Mesendoderm (in vitro differentiated cells): ENCODE measurements at regions not wholly inside any gene's neighbourhood (a gene's known extent, or its start where the extent isn't known, plus 50 kb on each side); places are given as distances from the start of the nearest gene placed in this dataset.

ENCODE experiments used
- DNase-seq: peaks from one replicate; pipeline ENCODE4 v3.0.0; 2013
- H2AK5ac ChIP-seq: 2 replicates; pipeline ENCODE4 v1.6.1; 2013; ENCODE audit warnings: low read length, inconsistent platforms
- H2BK120ac ChIP-seq: 2 replicates; pipeline ENCODE4 v1.6.1; 2013; ENCODE audit warnings: low read depth, mild to moderate bottlenecking, low read length, moderate library complexity, mixed read lengths
- H2BK15ac ChIP-seq: replicated peaks from 2 replicates; pipeline ENCODE4 v1.6.1; 2013; ENCODE audit warnings: low read depth, mild to moderate bottlenecking, moderate library complexity
- H2BK5ac ChIP-seq: 2 replicates; pipeline ENCODE4 v1.6.1; 2013; ENCODE audit warnings: low read length, inconsistent platforms
- H3K18ac ChIP-seq: 2 replicates; pipeline ENCODE4 v1.6.1; 2013; ENCODE audit warnings: mild to moderate bottlenecking, low read length, mixed read lengths
- H3K23ac ChIP-seq: one replicate; pipeline ENCODE4 v1.6.1; 2013; ENCODE audit warnings: low read length
- H3K27ac ChIP-seq: 2 replicates; pipeline ENCODE4 v1.5.1; 2013; ENCODE audit warnings: low read depth, mild to moderate bottlenecking, inconsistent platforms, low read length, moderate library complexity
- H3K27me3 ChIP-seq: 2 replicates; pipeline ENCODE4 v1.6.1; 2013; ENCODE audit warnings: low read length, control low read depth, mild to moderate bottlenecking, inconsistent platforms; ENCODE audit not compliant: insufficient read depth, poor library complexity
- H3K36me3 ChIP-seq: 2 replicates; pipeline ENCODE4 v1.6.1; 2013; ENCODE audit warnings: low read length, inconsistent platforms; ENCODE audit not compliant: control insufficient read depth, insufficient read depth
- H3K4ac ChIP-seq: one replicate; pipeline ENCODE4 v1.6.1; 2013; ENCODE audit warnings: low read depth, mild to moderate bottlenecking, low read length, moderate library complexity
- H3K4me1 ChIP-seq: 2 replicates; pipeline ENCODE4 v1.6.1; 2013; ENCODE audit warnings: low read depth, low read length, inconsistent platforms; ENCODE audit not compliant: control insufficient read depth
- H3K4me2 ChIP-seq: 2 replicates; pipeline ENCODE4 v1.6.1; 2013; ENCODE audit warnings: low read length
- H3K4me3 ChIP-seq: 2 replicates; pipeline ENCODE4 v1.5.1; 2013; ENCODE audit warnings: mild to moderate bottlenecking, low read length
- H3K56ac ChIP-seq: one replicate; pipeline ENCODE4 v1.6.1; 2013; ENCODE audit warnings: low read length
- H3K79me1 ChIP-seq: 2 replicates; pipeline ENCODE4 v1.6.1; 2013; ENCODE audit warnings: low read length, inconsistent platforms
- H3K79me2 ChIP-seq: 2 replicates; pipeline ENCODE4 v1.6.1; 2013; ENCODE audit warnings: mild to moderate bottlenecking, low read length; ENCODE audit not compliant: control insufficient read depth, insufficient read depth
- H3K9ac ChIP-seq: 2 replicates; pipeline ENCODE4 v1.6.1; 2013; ENCODE audit warnings: low read length, inconsistent platforms
- H4K5ac ChIP-seq: one replicate; pipeline ENCODE4 v1.6.1; 2013; ENCODE audit warnings: low read length
- H4K8ac ChIP-seq: one replicate; pipeline ENCODE4 v1.6.1; 2013; ENCODE audit warnings: low read depth, mild to moderate bottlenecking, control low read depth, low read length, moderate library complexity
- WGBS: extraction: QIAGEN DNeasy Blood & Tissue Kit; methylation state at CpG from one replicate; pipeline ENCODE4 v1.1.7; 2013; ENCODE audit warnings: low lambda C conversion rate, missing lambda C conversion rate; ENCODE audit not compliant: insufficient coverage; ENCODE audit errors: extremely low coverage; 5-methylcytosine and 5-hydroxymethylcytosine counted together

- Histone ChIP-seq H3K4ac (no peak overlapping the region), H3K27me3 (no peaks in the 10 kb centered on the region), H3K18ac (no peak overlapping the region), H3K4me1 (no peaks in the 10 kb centered on the region), H3K79me2 (no peaks in the 10 kb centered on the region), H3K79me1 (no peaks in the 10 kb centered on the region), H3K23ac (no peak overlapping the region), H3K27ac (no peak overlapping the region), H3K4me2 (no peak overlapping the region), H3K9ac (no peak overlapping the region), H4K8ac (no peak overlapping the region), H4K5ac (no peak overlapping the region), H3K36me3 (no peaks in the 10 kb centered on the region), H2BK5ac (no peak overlapping the region), H2AK5ac (no peak overlapping the region), H3K56ac (no peak overlapping the region), H2BK15ac (no peak overlapping the region), H2BK120ac (no peak overlapping the region), H3K4me3 (no peak overlapping the region)
- DNase-seq, result no peak
- WGBS, result no CpG with 5 or more reads among the region's 13 CpGs
Measured at GRCh38 chr16:73526011-73526804, 478.3 kb upstream of the ZFHX3 start.

DNA sequence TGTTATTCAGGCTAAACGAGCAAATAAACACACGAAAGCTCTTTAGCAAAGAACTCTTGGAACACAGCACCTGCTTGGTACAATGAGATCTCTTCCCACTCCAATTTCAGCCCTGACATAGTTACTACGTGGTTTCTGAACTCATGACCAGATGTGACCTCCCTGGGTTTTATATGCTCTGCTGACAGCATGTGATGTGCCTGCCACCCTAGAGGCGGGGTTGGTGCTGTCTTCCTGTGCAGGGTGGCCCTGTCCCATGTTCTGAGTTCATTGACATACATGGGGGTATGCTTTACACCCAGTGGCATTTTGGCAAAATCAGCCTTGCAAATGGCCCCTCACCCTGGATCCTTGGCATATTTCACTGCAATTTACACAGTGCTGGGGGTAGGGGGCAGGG is 475.3 kb upstream of the ZFHX3 start:
- H3K27me3 ChIP-seq, result no peaks in the 10 kb centered on the region
- H3K4me3 ChIP-seq, result no peak overlapping the region
- no peak for DNase-seq
- H4K8ac ChIP-seq, result no peak overlapping the region
- no peak overlapping the region for H3K9ac ChIP-seq
- H2AK5ac ChIP-seq, result no peak overlapping the region
- no peaks in the 10 kb centered on the region for H3K36me3 ChIP-seq
- no CpG with 5 or more reads among the region's 4 CpGs for WGBS
- no peak overlapping the region for H2BK5ac ChIP-seq
- H3K79me1 ChIP-seq, result no peaks in the 10 kb centered on the region
- no peak overlapping the region for H4K5ac ChIP-seq
- no peaks in the 10 kb centered on the region for H3K79me2 ChIP-seq
- no peak overlapping the region for H3K23ac ChIP-seq
- no peak overlapping the region for H2BK120ac ChIP-seq
- no peak overlapping the region for H3K27ac ChIP-seq
- H3K4ac ChIP-seq, result no peak overlapping the region
- H3K4me2 ChIP-seq, result no peak overlapping the region
- H3K56ac ChIP-seq, result no peak overlapping the region
- H3K18ac ChIP-seq, result no peak overlapping the region
- H3K4me1 ChIP-seq, result no peaks in the 10 kb centered on the region
- no peak overlapping the region for H2BK15ac ChIP-seq

- Histone ChIP-seq H3K4me3 (no peak overlapping the region), H3K23ac (no peak overlapping the region), H2AK5ac (no peak overlapping the region)
Measured at GRCh38 chr16:73521499-73521898, 473.6 kb upstream of the ZFHX3 start.

GRCh38 chr16:73515616-73516015 is 467.7 kb upstream of the ZFHX3 start:
- H3K79me1 ChIP-seq, result no peaks in the 10 kb centered on the region
- no peaks in the 10 kb centered on the region for H3K36me3 ChIP-seq
- no peaks in the 10 kb centered on the region for H3K27me3 ChIP-seq
- no peak overlapping the region for H3K9ac ChIP-seq
- H3K4ac ChIP-seq, result no peak overlapping the region
- no peak overlapping the region for H3K4me3 ChIP-seq
- WGBS, result no CpG with 5 or more reads among the region's 4 CpGs
- no peak overlapping the region for H3K4me2 ChIP-seq
- no peak overlapping the region for H4K8ac ChIP-seq
- no peak overlapping the region for H2BK120ac ChIP-seq
- no peak overlapping the region for H3K27ac ChIP-seq
- no peak for DNase-seq
- H3K18ac ChIP-seq, result no peak overlapping the region
- no peak overlapping the region for H2BK15ac ChIP-seq
- H2AK5ac ChIP-seq, result no peak overlapping the region
- H3K23ac ChIP-seq, result no peak overlapping the region
- no peaks in the 10 kb centered on the region for H3K4me1 ChIP-seq
- H4K5ac ChIP-seq, result no peak overlapping the region
- H3K79me2 ChIP-seq, result no peaks in the 10 kb centered on the region
- no peak overlapping the region for H3K56ac ChIP-seq
- H2BK5ac ChIP-seq, result no peak overlapping the region

More at GRCh38 chr16:73521499-73521898, 473.6 kb upstream of the ZFHX3 start:
- no peaks in the 10 kb centered on the region for H3K79me1 ChIP-seq
- no peak overlapping the region for H3K4ac ChIP-seq
- no peak overlapping the region for H2BK120ac ChIP-seq
- H3K9ac ChIP-seq, result no peak overlapping the region
- H4K8ac ChIP-seq, result no peak overlapping the region
- no peak for DNase-seq
- H2BK15ac ChIP-seq, result no peak overlapping the region
- no peaks in the 10 kb centered on the region for H3K79me2 ChIP-seq
- no peaks in the 10 kb centered on the region for H3K36me3 ChIP-seq
- H3K4me2 ChIP-seq, result no peak overlapping the region
- no peaks in the 10 kb centered on the region for H3K27me3 ChIP-seq
- no peak overlapping the region for H4K5ac ChIP-seq
- H2BK5ac ChIP-seq, result no peak overlapping the region
- H3K4me1 ChIP-seq, result no peaks in the 10 kb centered on the region
- no CpG with 5 or more reads among the region's 4 CpGs for WGBS
- H3K56ac ChIP-seq, result no peak overlapping the region
- H3K27ac ChIP-seq, result no peak overlapping the region
- H3K18ac ChIP-seq, result no peak overlapping the region

GRCh38 chr16:73510852-73511251 is 462.9 kb upstream of the ZFHX3 start:
- no peak overlapping the region for H2BK15ac ChIP-seq
- no peak overlapping the region for H2BK5ac ChIP-seq
- no peak for DNase-seq
- no peak overlapping the region for H4K8ac ChIP-seq
- H3K4me2 ChIP-seq, result no peak overlapping the region
- no peak overlapping the region for H4K5ac ChIP-seq
- no peak overlapping the region for H3K23ac ChIP-seq
- no CpG with 5 or more reads among the region's 3 CpGs for WGBS
- H3K4me1 ChIP-seq, result no peaks in the 10 kb centered on the region
- H2AK5ac ChIP-seq, result no peak overlapping the region
- no peak overlapping the region for H3K9ac ChIP-seq
- H3K27me3 ChIP-seq, result no peaks in the 10 kb centered on the region
- no peaks in the 10 kb centered on the region for H3K79me2 ChIP-seq
- no peak overlapping the region for H3K4me3 ChIP-seq
- no peaks in the 10 kb centered on the region for H3K79me1 ChIP-seq
- no peak overlapping the region for H2BK120ac ChIP-seq
- H3K56ac ChIP-seq, result no peak overlapping the region
- H3K27ac ChIP-seq, result no peak overlapping the region
- no peak overlapping the region for H3K18ac ChIP-seq
- H3K36me3 ChIP-seq, result no peaks in the 10 kb centered on the region
- no peak overlapping the region for H3K4ac ChIP-seq

- Histone ChIP-seq H2BK5ac (no peak overlapping the region), H3K27ac (no peak overlapping the region), H3K4me2 (no peak overlapping the region), H3K23ac (no peak overlapping the region), H4K5ac (no peak overlapping the region), H3K27me3 (no peaks in the 10 kb centered on the region), H2BK120ac (no peak overlapping the region), H2BK15ac (no peak overlapping the region), H3K79me2 (no peaks in the 10 kb centered on the region), H3K4ac (no peak overlapping the region), H3K9ac (no peak overlapping the region), H3K79me1 (no peaks in the 10 kb centered on the region), H4K8ac (no peak overlapping the region), H3K4me1 (no peaks in the 10 kb centered on the region), H3K56ac (no peak overlapping the region), H3K18ac (no peak overlapping the region), H3K4me3 (no peak overlapping the region), H2AK5ac (no peak overlapping the region), H3K36me3 (no peaks in the 10 kb centered on the region)
- no CpG with 5 or more reads among the region's 13 CpGs for WGBS
- DNase-seq, result peak; percentile 49
Measured at GRCh38 chr16:73506568-73507056, 458.7 kb upstream of the ZFHX3 start.
